HS-27A (cell line): ENCODE measurements at regions not wholly inside any gene's neighbourhood (a gene's known extent, or its start where the extent isn't known, plus 50 kb on each side); places are given as distances from the start of the nearest gene placed in this dataset.

Source experiments
- DNase-seq: peaks from one replicate; pipeline ENCODE4 v3.0.0-alpha.2; 2012; ENCODE audit warnings: low read depth, missing footprints

GRCh38 chr3:186411994-186412393 lies 50.0 kb upstream of the DGKG start:
- no peak for DNase-seq
